Epithelial cell of esophagus (primary cell): ENCODE measurements at regions not wholly inside any gene's neighbourhood (a gene's known extent, or its start where the extent isn't known, plus 50 kb on each side); places are given as distances from the start of the nearest gene placed in this dataset.
A peak's percentile ranks its signal among the peaks of the same experiment; 100 is the strongest.

Source experiments
- DNase-seq: peaks from one replicate; pipeline ENCODE4 v3.0.0; 2010; ENCODE audit warnings: low read depth
- H3K4me3 ChIP-seq: 2 replicates; pipeline ENCODE4 v1.5.1; 2011; ENCODE audit warnings: mild to moderate bottlenecking, low read length, control low read depth
- CTCF ChIP-seq: IDR thresholded peaks from 2 replicates; pipeline ENCODE4 v1.5.1; 2011; ENCODE audit warnings: low read depth, mild to moderate bottlenecking, low read length, control low read depth, inconsistent platforms; ENCODE audit not compliant: insufficient read depth; ENCODE audit errors: missing control alignments

- DNase-seq: no peak
- no peak for TF ChIP-seq CTCF
- H3K4me3 ChIP-seq: no peak overlapping the region
Measured at GRCh38 chr3:72543246-72543645, 305.0 kb downstream of the SHQ1 start.

- no peak overlapping the region for H3K4me3 ChIP-seq
- DNase-seq: no peak
- no peak for TF ChIP-seq CTCF
Measured at GRCh38 chr3:72542781-72543180, 305.5 kb downstream of the SHQ1 start.

- TF ChIP-seq CTCF: no peak
- H3K4me3 ChIP-seq: no peak overlapping the region
- DNase-seq: no peak
Measured at GRCh38 chr3:72539856-72540255, 308.4 kb downstream of the SHQ1 start.

- no peak overlapping the region for H3K4me3 ChIP-seq
- TF ChIP-seq CTCF: no peak
- peak; percentile 54 for DNase-seq
Measured at GRCh38 chr3:72538070-72538745, 310.0 kb downstream of the SHQ1 start.

- H3K4me3 ChIP-seq: no peak overlapping the region
- DNase-seq: no peak
- no peak for TF ChIP-seq CTCF
Measured at GRCh38 chr3:72537448-72537847, 310.8 kb downstream of the SHQ1 start.

GRCh38 chr3:72536878-72537267 is 311.4 kb downstream of the SHQ1 start:
- DNase-seq: no peak
- TF ChIP-seq CTCF: no peak
- no peak overlapping the region for H3K4me3 ChIP-seq

GRCh38 chr3:72536206-72536877 is 311.9 kb downstream of the SHQ1 start:
- H3K4me3 ChIP-seq: no peak overlapping the region
- no peak for TF ChIP-seq CTCF
- DNase-seq: no peak
